Caco-2 (cell line): ENCODE measurements at regions not wholly inside any gene's neighbourhood (a gene's known extent, or its start where the extent isn't known, plus 50 kb on each side); places are given as distances from the start of the nearest gene placed in this dataset.

Experiments used
- BruUV-seq: library from RNA; stranded (reverse); fragments of 400-500 nt; replicated peaks from 2 replicates; lab custom pipeline; 2021; lab: Mats Ljungman, UMichigan
- CTCF ChIA-PET: fragments of 300-600 bp; sonication (Branson Sonifier 250); formaldehyde crosslinking; loops from one replicate; lab custom pipeline; 2022; ENCODE audit warnings: antibody characterized with exemption; lab: Charles Lee
- POLR2A ChIA-PET: fragments of 300-600 bp; sonication (Branson Sonifier 250); formaldehyde crosslinking; loops from one replicate; lab custom pipeline; 2022; ENCODE audit warnings: antibody characterized with exemption; lab: Charles Lee
- DNase-seq, 2 experiments: peaks; one replicate each; pipeline versions ENCODE4 v3.0.0 to v3.0.0-alpha.2; 2020 to 2022
- H3K27me3 ChIP-seq: replicated peaks from 2 replicates; pipeline ENCODE4 v1.6.0; 2011; ENCODE audit warnings: low read length; ENCODE audit not compliant: control insufficient read depth, insufficient read depth
- H3K36me3 ChIP-seq: 2 replicates; pipeline ENCODE4 v1.5.1; 2011; ENCODE audit warnings: low read length; ENCODE audit not compliant: control insufficient read depth, insufficient read depth
- H3K4me1 ChIP-seq: fragments of 250-450 bp; sonication (Bioruptor Pico); 2 replicates; pipeline ENCODE4 v1.5.1; 2020; ENCODE audit warnings: mild to moderate bottlenecking
- H3K4me3 ChIP-seq: 2 replicates; pipeline ENCODE4 v1.5.1; 2011; ENCODE audit warnings: low read depth, mild to moderate bottlenecking, control low read depth, low read length
- H3K9me3 ChIP-seq: fragments of 250-450 bp; sonication (Bioruptor Pico); 2 replicates; pipeline ENCODE4 v1.5.1; 2020; ENCODE audit warnings: mild to moderate bottlenecking, moderate library complexity
- H3K27ac Mint-ChIP-seq: one replicate; pipeline ENCODE4 v1.8.0; 2022; ENCODE audit warnings: mixed read lengths; ENCODE audit not compliant: unreplicated experiment
- H3K27me3 Mint-ChIP-seq: one replicate; pipeline ENCODE4 v1.8.0; 2022; ENCODE audit warnings: mixed read lengths; ENCODE audit not compliant: insufficient read depth, unreplicated experiment
- H3K36me3 Mint-ChIP-seq: one replicate; pipeline ENCODE4 v1.8.0; 2022; ENCODE audit warnings: mild to moderate bottlenecking, mixed read lengths; ENCODE audit not compliant: insufficient read depth, unreplicated experiment
- H3K4me1 Mint-ChIP-seq: one replicate; pipeline ENCODE4 v1.8.0; 2022; ENCODE audit warnings: low read depth, mixed read lengths; ENCODE audit not compliant: unreplicated experiment
- H3K4me3 Mint-ChIP-seq: one replicate; pipeline ENCODE4 v1.8.0; 2022; ENCODE audit warnings: mild to moderate bottlenecking, moderate library complexity, mixed read lengths; ENCODE audit not compliant: unreplicated experiment
- H3K9me3 Mint-ChIP-seq: one replicate; pipeline ENCODE4 v1.8.0; 2022; ENCODE audit warnings: mixed read lengths; ENCODE audit not compliant: unreplicated experiment
- intact Hi-C: fragments of 100-400 bp; cut with micrococcal nuclease; formaldehyde crosslinking; loops from one replicate; pipeline ENCODE4 v1.10.0; 2022; ENCODE audit not compliant: unreplicated experiment
- TF ChIP-seq, protein P1 (sequence below), 2 experiments: fragments of 200-600 bp in 1 of 2; IDR thresholded peaks; 1 replicate in 1 of 2; 2 replicates in 1 of 2; pipeline versions ENCODE4 v1.5.1 to v1.8.0; 2011 to 2022; ENCODE audit warnings: antibody characterized with exemption in 1 of 2, control low read depth in 1 of 2, inconsistent platforms in 1 of 2, low read depth in 1 of 2, low read length in 1 of 2, mild to moderate bottlenecking in 1 of 2, moderate library complexity in 1 of 2; ENCODE audit not compliant: insufficient read depth in 1 of 2, severe bottlenecking in 1 of 2, unreplicated experiment in 1 of 2

DNA sequence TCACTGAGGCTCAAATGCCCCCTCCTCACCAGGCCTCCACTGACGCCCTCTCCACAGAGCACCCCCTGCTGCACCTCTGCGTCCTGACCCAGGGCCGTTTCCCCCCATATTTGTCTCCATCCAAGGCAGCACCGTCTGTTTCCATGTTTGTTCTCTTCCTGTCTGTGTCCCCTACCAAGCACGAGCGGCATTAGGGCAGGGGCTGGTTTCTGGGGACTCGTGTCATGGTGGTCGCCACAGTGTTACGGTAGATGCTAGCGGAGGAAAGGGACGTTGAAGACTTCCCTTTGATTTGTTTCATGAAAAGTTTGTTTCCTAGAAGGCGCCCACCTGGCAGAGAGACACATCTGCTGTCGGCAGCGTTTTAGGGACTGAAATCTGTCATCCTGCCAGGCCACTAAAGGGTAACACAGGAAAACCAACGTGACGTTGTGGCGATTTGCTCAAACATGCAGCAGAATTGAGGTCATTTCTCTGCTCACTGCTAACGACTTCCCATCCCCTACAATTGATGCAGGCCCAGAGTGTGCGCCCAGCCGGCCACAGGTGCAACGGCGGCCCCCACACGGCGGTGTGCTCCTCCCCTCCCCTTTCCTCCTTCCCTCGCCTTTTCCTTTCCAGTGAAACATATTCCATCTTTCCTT is 79.3 kb upstream of the IRX4 start:
- BruUV-seq: no TSS peak
- Histone ChIP-seq H3K36me3 (no peaks in the 10 kb centered on the region), H3K4me1 (no peaks in the 10 kb centered on the region), H3K27me3 (no peaks in the 10 kb centered on the region), H3K9me3 (no peaks in the 10 kb centered on the region), H3K4me3 (no peak overlapping the region)
- ChIA-PET POLR2A (no interaction called here), CTCF (no interaction called here)
- no peak overlapping the region for H3K27ac Mint-ChIP-seq
- H3K4me1 Mint-ChIP-seq: no peaks in the 10 kb centered on the region
- TF ChIP-seq, protein P1, sequence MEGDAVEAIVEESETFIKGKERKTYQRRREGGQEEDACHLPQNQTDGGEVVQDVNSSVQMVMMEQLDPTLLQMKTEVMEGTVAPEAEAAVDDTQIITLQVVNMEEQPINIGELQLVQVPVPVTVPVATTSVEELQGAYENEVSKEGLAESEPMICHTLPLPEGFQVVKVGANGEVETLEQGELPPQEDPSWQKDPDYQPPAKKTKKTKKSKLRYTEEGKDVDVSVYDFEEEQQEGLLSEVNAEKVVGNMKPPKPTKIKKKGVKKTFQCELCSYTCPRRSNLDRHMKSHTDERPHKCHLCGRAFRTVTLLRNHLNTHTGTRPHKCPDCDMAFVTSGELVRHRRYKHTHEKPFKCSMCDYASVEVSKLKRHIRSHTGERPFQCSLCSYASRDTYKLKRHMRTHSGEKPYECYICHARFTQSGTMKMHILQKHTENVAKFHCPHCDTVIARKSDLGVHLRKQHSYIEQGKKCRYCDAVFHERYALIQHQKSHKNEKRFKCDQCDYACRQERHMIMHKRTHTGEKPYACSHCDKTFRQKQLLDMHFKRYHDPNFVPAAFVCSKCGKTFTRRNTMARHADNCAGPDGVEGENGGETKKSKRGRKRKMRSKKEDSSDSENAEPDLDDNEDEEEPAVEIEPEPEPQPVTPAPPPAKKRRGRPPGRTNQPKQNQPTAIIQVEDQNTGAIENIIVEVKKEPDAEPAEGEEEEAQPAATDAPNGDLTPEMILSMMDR (IDR thresholded peaks at IDR 0.05; ENCODE audit: insufficient read depth in 1 of 2, low read depth in 1 of 2, low read length in 1 of 2, severe bottlenecking in 1 of 2, unreplicated experiment in 1 of 2): no peak
- DNase-seq: no peak
- no peaks in the 10 kb centered on the region for H3K36me3 Mint-ChIP-seq
- H3K4me3 Mint-ChIP-seq: no peak overlapping the region
- intact Hi-C loops: no loop called here
- peaks cover 6% of the 10 kb centered on the region for H3K27me3 Mint-ChIP-seq
- no peaks in the 10 kb centered on the region for H3K9me3 Mint-ChIP-seq

DNA sequence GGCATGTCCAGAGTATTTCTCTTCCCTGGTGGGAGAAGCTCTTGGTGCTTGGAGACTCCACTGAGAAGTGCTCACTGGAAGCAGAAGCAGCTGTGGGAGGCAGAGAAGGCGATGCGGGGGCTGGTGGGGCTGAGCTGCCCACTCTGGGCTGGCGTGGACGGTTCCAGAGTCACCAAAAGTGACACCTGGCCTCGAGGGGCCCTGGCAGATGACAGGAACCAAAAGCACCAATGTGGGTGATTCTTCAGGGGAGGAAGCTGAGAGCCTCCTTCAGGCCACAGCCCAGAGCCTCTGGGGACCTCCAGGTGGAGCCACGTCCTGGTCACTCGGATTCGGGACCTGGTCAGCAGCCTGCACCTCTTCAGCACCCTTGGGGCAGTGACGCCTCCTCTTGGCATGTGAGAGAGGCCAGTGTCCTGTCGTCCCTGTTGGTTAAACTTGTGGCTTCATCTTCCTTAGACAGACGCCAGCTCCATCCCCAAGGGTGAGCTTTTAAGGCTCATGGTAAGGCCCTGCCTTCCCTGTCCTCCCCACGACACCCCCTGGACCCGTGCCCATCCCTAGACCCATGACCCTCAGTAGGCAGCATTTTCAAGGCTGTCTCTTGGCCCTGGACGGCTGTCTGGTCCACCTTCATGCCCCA is 78.7 kb upstream of the IRX4 start:
- Histone ChIP-seq H3K27me3 (no peaks in the 10 kb centered on the region), H3K4me3 (no peak overlapping the region), H3K4me1 (no peaks in the 10 kb centered on the region), H3K9me3 (no peaks in the 10 kb centered on the region), H3K36me3 (no peaks in the 10 kb centered on the region)
- ChIA-PET POLR2A (no interaction called here), CTCF (no interaction called here)
- intact Hi-C loops: no loop called here
- H3K4me3 Mint-ChIP-seq: no peak overlapping the region
- H3K36me3 Mint-ChIP-seq: no peaks in the 10 kb centered on the region
- no peak overlapping the region for H3K27ac Mint-ChIP-seq
- no TSS peak for BruUV-seq
- DNase-seq: no peak
- peaks cover 6% of the 10 kb centered on the region for H3K27me3 Mint-ChIP-seq
- no peaks in the 10 kb centered on the region for H3K9me3 Mint-ChIP-seq
- TF ChIP-seq, protein P1 (IDR thresholded peaks at IDR 0.05; ENCODE audit: insufficient read depth in 1 of 2, low read depth in 1 of 2, low read length in 1 of 2, severe bottlenecking in 1 of 2, unreplicated experiment in 1 of 2): no peak
- H3K4me1 Mint-ChIP-seq: no peaks in the 10 kb centered on the region

DNA sequence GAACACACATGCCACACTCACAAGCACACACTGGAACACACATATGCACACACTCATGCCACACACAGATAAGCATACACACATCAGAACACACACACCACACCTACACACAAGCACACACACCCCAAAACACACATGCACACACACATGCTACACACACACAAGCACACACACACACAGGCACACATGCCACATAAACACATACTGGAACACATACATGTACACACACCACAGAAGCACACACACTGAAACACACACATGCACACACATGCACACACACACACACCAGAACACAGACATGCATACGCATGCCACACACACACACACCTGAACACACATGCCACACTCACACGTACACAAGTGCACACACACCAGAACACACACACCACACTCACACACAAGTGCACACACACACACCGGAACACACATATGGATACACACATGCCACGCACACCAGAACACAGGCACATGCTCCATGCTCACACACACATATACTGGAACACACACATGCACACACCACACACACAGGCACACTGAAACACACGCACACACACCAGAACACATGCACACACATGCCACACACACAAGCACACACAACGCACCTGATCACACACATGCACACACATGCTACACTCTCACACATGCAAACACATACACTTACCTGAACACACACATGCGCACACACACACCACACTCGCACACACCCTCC is 78.0 kb upstream of the IRX4 start:
- H3K36me3 Mint-ChIP-seq: no peaks in the 10 kb centered on the region
- H3K27me3 Mint-ChIP-seq: peaks cover 4% of the 10 kb centered on the region
- TF ChIP-seq, protein P1 (IDR thresholded peaks at IDR 0.05; ENCODE audit: insufficient read depth in 1 of 2, low read depth in 1 of 2, low read length in 1 of 2, severe bottlenecking in 1 of 2, unreplicated experiment in 1 of 2): no peak
- H3K4me3 Mint-ChIP-seq: no peak overlapping the region
- no TSS peak for BruUV-seq
- Histone ChIP-seq H3K4me3 (no peak overlapping the region), H3K27me3 (no peaks in the 10 kb centered on the region), H3K36me3 (no peaks in the 10 kb centered on the region), H3K4me1 (no peaks in the 10 kb centered on the region), H3K9me3 (no peaks in the 10 kb centered on the region)
- H3K4me1 Mint-ChIP-seq: no peaks in the 10 kb centered on the region
- no peak overlapping the region for H3K27ac Mint-ChIP-seq
- intact Hi-C loops: no loop called here
- H3K9me3 Mint-ChIP-seq: no peaks in the 10 kb centered on the region
- DNase-seq: no peak
- ChIA-PET CTCF (no interaction called here), POLR2A (no interaction called here)
